ENCODE measurements at regions not wholly inside any gene's neighbourhood (a gene's known extent, or its start where the extent isn't known, plus 50 kb on each side); places are given as distances from the start of the nearest gene placed in this dataset.

GRCh38 chr22:47954107-47954506 is 1191.7 kb downstream of the TBC1D22A start:
- TF ChIP-seq CTCF (IDR thresholded peaks at IDR 0.05), result no peak
- TF ChIP-seq POLR2A (IDR thresholded peaks at IDR 0.05), result no peak

Measured in adrenal gland (tissue), 5 donors.